Neural progenitor cell (in vitro differentiated cells): ENCODE measurements at regions not wholly inside any gene's neighbourhood (a gene's known extent, or its start where the extent isn't known, plus 50 kb on each side); places are given as distances from the start of the nearest gene placed in this dataset.

Source experiments
- DNase-seq: peaks from one replicate; pipeline ENCODE4 v3.0.0-alpha.2; 2016; ENCODE audit warnings: low spot score
- H2AFZ ChIP-seq: fragments of 200-600 bp; sonication (generic); replicated peaks from 2 replicates; pipeline ENCODE4 v1.6.1; 2016; ENCODE audit warnings: antibody characterized with exemption
- H3F3A ChIP-seq: fragments of 200-600 bp; sonication (generic); 2 replicates; pipeline ENCODE4 v1.6.1; 2016; ENCODE audit warnings: antibody characterized with exemption, low read depth
- H3K27ac ChIP-seq: fragments of 200-600 bp; sonication (generic); 2 replicates; pipeline ENCODE4 v1.5.1; 2016; ENCODE audit warnings: mild to moderate bottlenecking
- H3K27me3 ChIP-seq: fragments of 200-600 bp; sonication (generic); 2 replicates; pipeline ENCODE4 v1.6.1; 2016; ENCODE audit warnings: mild to moderate bottlenecking, moderate library complexity
- H3K36me3 ChIP-seq: fragments of 200-600 bp; sonication (generic); 2 replicates; pipeline ENCODE4 v1.5.1; 2016
- H3K4me1 ChIP-seq: fragments of 200-600 bp; sonication (generic); 2 replicates; pipeline ENCODE4 v1.6.1; 2016; ENCODE audit warnings: mixed run types
- H3K4me2 ChIP-seq: fragments of 200-600 bp; sonication (generic); 2 replicates; pipeline ENCODE4 v1.6.1; 2016
- H3K4me3 ChIP-seq: fragments of 200-600 bp; sonication (generic); 2 replicates; pipeline ENCODE4 v1.5.1; 2016
- H3K79me2 ChIP-seq: fragments of 200-600 bp; sonication (generic); 2 replicates; pipeline ENCODE4 v1.6.1; 2016; ENCODE audit warnings: low read depth
- H3K9ac ChIP-seq: fragments of 200-600 bp; sonication (generic); 2 replicates; pipeline ENCODE4 v1.6.1; 2016
- H3K9me3 ChIP-seq: fragments of 200-600 bp; sonication (generic); 2 replicates; pipeline ENCODE4 v1.5.1; 2016; ENCODE audit warnings: low read depth
- H4K20me1 ChIP-seq: fragments of 200-600 bp; sonication (generic); 2 replicates; pipeline ENCODE4 v1.6.1; 2016; ENCODE audit warnings: low read depth
- H3K27ac Mint-ChIP-seq: 3 replicates; pipeline ENCODE4 v1.8.0; 2021; ENCODE audit warnings: mixed read lengths
- H3K27me3 Mint-ChIP-seq: 2 replicates; pipeline ENCODE4 v1.8.0; 2022; ENCODE audit warnings: low read depth, mild to moderate bottlenecking, inconsistent platforms, moderate library complexity, mixed read lengths; ENCODE audit not compliant: insufficient read depth
- H3K36me3 Mint-ChIP-seq: 3 replicates; pipeline ENCODE4 v1.8.0; 2021; ENCODE audit warnings: mixed read lengths
- H3K4me1 Mint-ChIP-seq: 3 replicates; pipeline ENCODE4 v1.8.0; 2021; ENCODE audit warnings: mixed read lengths
- H3K4me3 Mint-ChIP-seq: 3 replicates; pipeline ENCODE4 v1.8.0; 2021; ENCODE audit warnings: mild to moderate bottlenecking, moderate library complexity, mixed read lengths
- H3K9me3 Mint-ChIP-seq: 3 replicates; pipeline ENCODE4 v1.8.0; 2020; ENCODE audit warnings: mixed read lengths
- CTCF ChIP-seq: fragments of 200-600 bp; sonication (generic); IDR thresholded peaks from 2 replicates; pipeline ENCODE4 v1.5.1; 2017; ENCODE audit warnings: antibody characterized with exemption, mild to moderate bottlenecking
- EZH2 ChIP-seq: fragments of 200-600 bp; sonication (generic); IDR thresholded peaks from 2 replicates; pipeline ENCODE4 v1.6.1; 2017; ENCODE audit warnings: antibody characterized with exemption, mild to moderate bottlenecking, moderate library complexity
- EZH2phosphoT487 ChIP-seq: fragments of 200-600 bp; sonication (generic); IDR thresholded peaks from 2 replicates; pipeline ENCODE4 v1.6.1; 2017; ENCODE audit warnings: antibody characterized with exemption

- no peaks in the 10 kb centered on the region for H3F3A ChIP-seq
- peak overlapping the region; percentile 9 for H2AFZ ChIP-seq
- no peaks in the 10 kb centered on the region for H3K9me3 ChIP-seq
- TF ChIP-seq EZH2phosphoT487 (no peak), CTCF (no peak), EZH2 (no peak)
- H3K27ac Mint-ChIP-seq: no peak overlapping the region
- H3K36me3 ChIP-seq: no peaks in the 10 kb centered on the region
- H3K4me2 ChIP-seq: no peak overlapping the region
- H3K9me3 Mint-ChIP-seq: no peaks in the 10 kb centered on the region
- H3K4me3 Mint-ChIP-seq: no peak overlapping the region
- no peaks in the 10 kb centered on the region for H3K4me1 Mint-ChIP-seq
- no peaks in the 10 kb centered on the region for H3K4me1 ChIP-seq
- H3K27me3 ChIP-seq: no peaks in the 10 kb centered on the region
- H3K9ac ChIP-seq: no peak overlapping the region
- H3K4me3 ChIP-seq: no peak overlapping the region
- no peaks in the 10 kb centered on the region for H4K20me1 ChIP-seq
- DNase-seq: no peak
- no peaks in the 10 kb centered on the region for H3K79me2 ChIP-seq
- H3K36me3 Mint-ChIP-seq: no peaks in the 10 kb centered on the region
- H3K27me3 Mint-ChIP-seq: peaks cover 2% of the 10 kb centered on the region
- H3K27ac ChIP-seq: no peak overlapping the region
Observed at GRCh38 chr7:112566442-112567324, 85.9 kb downstream of the LSMEM1 start.

- H3K4me2 ChIP-seq: no peak overlapping the region
- H4K20me1 ChIP-seq: no peaks in the 10 kb centered on the region
- no peaks in the 10 kb centered on the region for H3K9me3 Mint-ChIP-seq
- H3K4me3 ChIP-seq: no peak overlapping the region
- H3F3A ChIP-seq: no peaks in the 10 kb centered on the region
- H3K9ac ChIP-seq: no peak overlapping the region
- H3K79me2 ChIP-seq: no peaks in the 10 kb centered on the region
- peaks cover 2% of the 10 kb centered on the region for H3K27me3 Mint-ChIP-seq
- no peak overlapping the region for H3K4me3 Mint-ChIP-seq
- DNase-seq: no peak
- no peak for TF ChIP-seq CTCF
- TF ChIP-seq EZH2phosphoT487: no peak
- no peak for TF ChIP-seq EZH2
- no peak overlapping the region for H2AFZ ChIP-seq
- H3K27ac Mint-ChIP-seq: no peak overlapping the region
- no peaks in the 10 kb centered on the region for H3K36me3 Mint-ChIP-seq
- H3K27ac ChIP-seq: no peak overlapping the region
- H3K4me1 ChIP-seq: no peaks in the 10 kb centered on the region
- H3K4me1 Mint-ChIP-seq: no peaks in the 10 kb centered on the region
- H3K27me3 ChIP-seq: no peaks in the 10 kb centered on the region
- no peaks in the 10 kb centered on the region for H3K9me3 ChIP-seq
- no peaks in the 10 kb centered on the region for H3K36me3 ChIP-seq
Observed at GRCh38 chr7:112567388-112567787, 86.6 kb downstream of the LSMEM1 start.

- Histone ChIP-seq H3K9ac (no peak overlapping the region), H3K27ac (no peak overlapping the region), H3K9me3 (no peaks in the 10 kb centered on the region), H3K79me2 (no peaks in the 10 kb centered on the region), H3K36me3 (no peaks in the 10 kb centered on the region), H3K4me3 (no peak overlapping the region), H3F3A (no peaks in the 10 kb centered on the region), H4K20me1 (no peaks in the 10 kb centered on the region), H3K27me3 (no peaks in the 10 kb centered on the region), H2AFZ (no peak overlapping the region), H3K4me1 (no peaks in the 10 kb centered on the region), H3K4me2 (no peak overlapping the region)
- no peaks in the 10 kb centered on the region for H3K27me3 Mint-ChIP-seq
- H3K9me3 Mint-ChIP-seq: no peaks in the 10 kb centered on the region
- H3K36me3 Mint-ChIP-seq: no peaks in the 10 kb centered on the region
- TF ChIP-seq EZH2phosphoT487 (no peak), CTCF (peak; percentile 31)
- DNase-seq: peak; percentile 25
- no peak overlapping the region for H3K4me3 Mint-ChIP-seq
- H3K4me1 Mint-ChIP-seq: no peaks in the 10 kb centered on the region
- H3K27ac Mint-ChIP-seq: no peak overlapping the region
Observed at GRCh38 chr7:112571852-112572607, 91.2 kb downstream of the LSMEM1 start.
